NCI-H1694 (cell line): ENCODE measurements at regions not wholly inside any gene's neighbourhood (a gene's known extent, or its start where the extent isn't known, plus 50 kb on each side); places are given as distances from the start of the nearest gene placed in this dataset.
"Not testable (repeated sequence)": the region's sequence is repeated elsewhere in the genome, so short reads cannot be mapped to it uniquely, and the experiment has no call there.

ENCODE experiments used
- DNase-seq: peaks from one replicate; lab custom pipeline; 2025; lab: John Stamatoyannopoulos, UW

GRCh38 chr2:123481406-123481805 is 543.7 kb upstream of the CNTNAP5 start:
- DNase-seq, result no peak

GRCh38 chr2:123485056-123485455 is 540.0 kb upstream of the CNTNAP5 start:
- no peak for DNase-seq

GRCh38 chr2:123493687-123494086 is 531.4 kb upstream of the CNTNAP5 start:
- DNase-seq, result no peak

- DNase-seq, result no peak
Observed at GRCh38 chr2:123495241-123495640, 529.8 kb upstream of the CNTNAP5 start.

- DNase-seq, result no peak
Observed at GRCh38 chr2:123500346-123500745, 524.7 kb upstream of the CNTNAP5 start.

GRCh38 chr2:123500988-123501387 is 524.1 kb upstream of the CNTNAP5 start:
- DNase-seq, result no peak

GRCh38 chr2:123502931-123503330 is 522.2 kb upstream of the CNTNAP5 start:
- no peak for DNase-seq

- DNase-seq, result no peak
Observed at GRCh38 chr2:123512547-123512946, 512.5 kb upstream of the CNTNAP5 start.

- no peak for DNase-seq
Observed at GRCh38 chr2:123513351-123513750, 511.7 kb upstream of the CNTNAP5 start.

- no peak for DNase-seq
Observed at GRCh38 chr2:123514613-123515207, 510.4 kb upstream of the CNTNAP5 start.

GRCh38 chr2:123518367-123518766 is 506.7 kb upstream of the CNTNAP5 start:
- no peak for DNase-seq

- DNase-seq, result no peak
Observed at GRCh38 chr2:123521854-123522253, 503.2 kb upstream of the CNTNAP5 start.

GRCh38 chr2:123522498-123522897 is 502.6 kb upstream of the CNTNAP5 start:
- not testable (repeated sequence) for DNase-seq

- no peak for DNase-seq
Observed at GRCh38 chr2:123528996-123529707, 495.9 kb upstream of the CNTNAP5 start.

GRCh38 chr2:123530004-123530403 is 495.1 kb upstream of the CNTNAP5 start:
- DNase-seq, result no peak

GRCh38 chr2:123532126-123532525 is 493.0 kb upstream of the CNTNAP5 start:
- DNase-seq, result no peak

GRCh38 chr2:123532994-123533393 is 492.1 kb upstream of the CNTNAP5 start:
- no peak for DNase-seq

- DNase-seq, result no peak
Observed at GRCh38 chr2:123540291-123540690, 484.8 kb upstream of the CNTNAP5 start.

- DNase-seq, result no peak
Observed at GRCh38 chr2:123546353-123546752, 478.7 kb upstream of the CNTNAP5 start.

- no peak for DNase-seq
Observed at GRCh38 chr2:123563515-123563914, 461.6 kb upstream of the CNTNAP5 start.

- no peak for DNase-seq
Observed at GRCh38 chr2:123566291-123566946, 458.7 kb upstream of the CNTNAP5 start.

- no peak for DNase-seq
Observed at GRCh38 chr2:123578016-123578415, 447.1 kb upstream of the CNTNAP5 start.

GRCh38 chr2:123596621-123597020 is 428.5 kb upstream of the CNTNAP5 start:
- DNase-seq, result no peak
